Bronchial epithelial cell (primary cell): ENCODE measurements at regions not wholly inside any gene's neighbourhood (a gene's known extent, or its start where the extent isn't known, plus 50 kb on each side); places are given as distances from the start of the nearest gene placed in this dataset.
"Not testable (repeated sequence)": the region's sequence is repeated elsewhere in the genome, so short reads cannot be mapped to it uniquely, and the experiment has no call there.

Experiments
- DNase-seq: peaks from one replicate; pipeline ENCODE4 v3.0.0-alpha.2; 2010; ENCODE audit warnings: low read depth
- FAIRE-seq: peaks from 2 replicates; lab custom pipeline; 2011; peaks lifted over from hg19 to GRCh38; lab: Jason Lieb, UNC
- H3K27me3 ChIP-seq: 2 replicates; pipeline ENCODE4 v1.5.1; 2011; ENCODE audit warnings: low read length; ENCODE audit not compliant: control insufficient read depth, insufficient read depth
- H3K36me3 ChIP-seq: 2 replicates; pipeline ENCODE4 v1.5.1; 2011; ENCODE audit warnings: low read length; ENCODE audit not compliant: control insufficient read depth, insufficient read depth
- H3K4me3 ChIP-seq: 2 replicates; pipeline ENCODE4 v1.5.1; 2011; ENCODE audit warnings: mild to moderate bottlenecking, low read depth, low read length, control low read depth
- CTCF ChIP-seq: IDR thresholded peaks from 2 replicates; pipeline ENCODE4 v1.5.1; 2011; ENCODE audit warnings: mild to moderate bottlenecking, moderate library complexity, low read length, control low read depth, inconsistent platforms; ENCODE audit not compliant: insufficient read depth, severe bottlenecking

- FAIRE-seq (no peak), DNase-seq (no peak)
- no peak overlapping the region for H3K4me3 ChIP-seq
- no peaks in the 10 kb centered on the region for H3K36me3 ChIP-seq
- TF ChIP-seq CTCF: no peak
- H3K27me3 ChIP-seq: no peaks in the 10 kb centered on the region
These were observed 117.3 kb upstream of the CDK6 start for GRCh38 chr7:92953657-92954056.

GRCh38 chr7:92949748-92950147 lies 113.4 kb upstream of the CDK6 start:
- no peak overlapping the region for H3K4me3 ChIP-seq
- FAIRE-seq: no peak
- no peaks in the 10 kb centered on the region for H3K36me3 ChIP-seq
- no peak for DNase-seq
- no peaks in the 10 kb centered on the region for H3K27me3 ChIP-seq
- no peak for TF ChIP-seq CTCF

GRCh38 chr7:92945840-92946239 lies 109.5 kb upstream of the CDK6 start:
- Histone ChIP-seq H3K36me3 (no peaks in the 10 kb centered on the region), H3K4me3 (no peak overlapping the region), H3K27me3 (no peaks in the 10 kb centered on the region)
- FAIRE-seq: no peak
- TF ChIP-seq CTCF: no peak
- DNase-seq: no peak

- H3K27me3 ChIP-seq: no peaks in the 10 kb centered on the region
- no peak for TF ChIP-seq CTCF
- DNase-seq (no peak), FAIRE-seq (no peak)
- H3K36me3 ChIP-seq: no peaks in the 10 kb centered on the region
- H3K4me3 ChIP-seq: no peak overlapping the region
These were observed 108.3 kb upstream of the CDK6 start for GRCh38 chr7:92944633-92945032.

GRCh38 chr7:92942706-92943105 lies 106.3 kb upstream of the CDK6 start:
- not testable (repeated sequence) for H3K4me3 ChIP-seq, H3K36me3 ChIP-seq, DNase-seq, FAIRE-seq, H3K27me3 ChIP-seq

- H3K27me3 ChIP-seq: no peaks in the 10 kb centered on the region
- no peaks in the 10 kb centered on the region for H3K36me3 ChIP-seq
- no peak for DNase-seq
- TF ChIP-seq CTCF: no peak
- no peak for FAIRE-seq
- H3K4me3 ChIP-seq: no peak overlapping the region
These were observed 103.4 kb upstream of the CDK6 start for GRCh38 chr7:92939666-92940360.
